IMR-90 (cell line): ENCODE measurements at regions not wholly inside any gene's neighbourhood (a gene's known extent, or its start where the extent isn't known, plus 50 kb on each side); places are given as distances from the start of the nearest gene placed in this dataset.

Experiments used
- ATAC-seq: fragments of 200-7000 bp; cut with Tn5 transposase; 2 replicates; pipeline ENCODE4 v1.9.1; 2020; ENCODE audit warnings: low read depth, mild to moderate bottlenecking, moderate library complexity
- BruUV-seq: library from RNA; stranded (reverse); fragments of 400-500 nt; replicated peaks from 2 replicates; lab custom pipeline; 2021; lab: Mats Ljungman, UMichigan
- CTCF ChIA-PET: fragments of 300-600 bp; formaldehyde crosslinking; extraction: SDS; loops from one replicate; lab custom pipeline; 2021; ENCODE audit warnings: antibody characterized with exemption; lab: Yijun Ruan, JAX
- POLR2A ChIA-PET: fragments of 300-600 bp; sonication (Branson Sonifier 250); formaldehyde crosslinking; loops from one replicate; lab custom pipeline; 2022; ENCODE audit warnings: antibody characterized with exemption; ENCODE audit not compliant: unreplicated experiment; lab: Charles Lee
- DNase-seq: peaks from one replicate; pipeline ENCODE4 v3.0.0; 2013
- H2AFZ ChIP-seq: replicated peaks from 2 replicates; pipeline ENCODE3; 2013; ENCODE audit warnings: low read length, mild to moderate bottlenecking; ENCODE audit not compliant: poor library complexity
- H2AK5ac ChIP-seq: 2 replicates; pipeline ENCODE4 v1.6.1; 2013; ENCODE audit warnings: low read depth, low read length, inconsistent platforms
- H2AK9ac ChIP-seq: replicated peaks from 2 replicates; pipeline ENCODE3; 2013; ENCODE audit warnings: mild to moderate bottlenecking, low read depth, low read length, moderate library complexity; ENCODE audit not compliant: poor library complexity
- H2BK120ac ChIP-seq: 2 replicates; pipeline ENCODE4 v1.6.1; 2013; ENCODE audit warnings: low read depth, low read length, inconsistent platforms
- H2BK15ac ChIP-seq: 3 replicates; pipeline ENCODE4 v1.6.1; 2013; ENCODE audit warnings: low read depth, low read length, inconsistent platforms
- H2BK20ac ChIP-seq: 2 replicates; pipeline ENCODE4 v1.6.1; 2013; ENCODE audit warnings: low read depth, mild to moderate bottlenecking, inconsistent platforms, low read length, moderate library complexity
- H2BK5ac ChIP-seq: 2 replicates; pipeline ENCODE4 v1.6.1; 2013; ENCODE audit warnings: mild to moderate bottlenecking, low read depth, low read length, inconsistent platforms; ENCODE audit not compliant: poor library complexity, severe bottlenecking
- H3K14ac ChIP-seq: replicated peaks from 2 replicates; pipeline ENCODE4 v1.6.1; 2013; ENCODE audit warnings: low read depth, low read length, inconsistent platforms
- H3K18ac ChIP-seq: 2 replicates; pipeline ENCODE4 v1.6.1; 2013; ENCODE audit warnings: low read depth, low read length, control low read depth
- H3K23ac ChIP-seq: 2 replicates; pipeline ENCODE4 v1.6.1; 2013; ENCODE audit warnings: low read depth, low read length, inconsistent platforms
- H3K27ac ChIP-seq: 2 replicates; pipeline ENCODE4 v1.5.1; 2013; ENCODE audit warnings: mild to moderate bottlenecking, control low read depth, low read length; ENCODE audit not compliant: insufficient read depth
- H3K27me3 ChIP-seq: 2 replicates; pipeline ENCODE4 v1.6.1; 2013; ENCODE audit warnings: low read length; ENCODE audit not compliant: control insufficient read depth, insufficient read depth
- H3K36me3 ChIP-seq: 2 replicates; pipeline ENCODE4 v1.6.1; 2013; ENCODE audit warnings: low read length, mixed read lengths; ENCODE audit not compliant: control insufficient read depth, insufficient read depth
- H3K4ac ChIP-seq: 2 replicates; pipeline ENCODE4 v1.6.1; 2013; ENCODE audit warnings: low read depth, low read length, inconsistent platforms
- H3K4me1 ChIP-seq: 2 replicates; pipeline ENCODE4 v1.6.1; 2013; ENCODE audit warnings: low read length, mixed read lengths; ENCODE audit not compliant: control insufficient read depth, insufficient read depth
- H3K4me2 ChIP-seq: 2 replicates; pipeline ENCODE4 v1.6.1; 2013; ENCODE audit warnings: low read depth, mild to moderate bottlenecking, control low read depth, low read length, moderate library complexity
- H3K4me3 ChIP-seq: 2 replicates; pipeline ENCODE4 v1.5.1; 2013; ENCODE audit warnings: low read depth, mild to moderate bottlenecking, control low read depth, low read length, moderate library complexity; ENCODE audit not compliant: insufficient read depth
- H3K56ac ChIP-seq: 2 replicates; pipeline ENCODE4 v1.6.1; 2013; ENCODE audit warnings: low read length, inconsistent platforms; ENCODE audit not compliant: insufficient read depth; ENCODE audit errors: extremely low read depth
- H3K79me1 ChIP-seq, 2 experiments: 2 replicates each; pipeline ENCODE4 v1.6.1; 2013; ENCODE audit warnings: low read length in 2 of 2, inconsistent platforms in 1 of 2, low read depth in 1 of 2
- H3K9ac ChIP-seq: 2 replicates; pipeline ENCODE4 v1.6.1; 2013; ENCODE audit warnings: low read depth, low read length, control low read depth
- H3K9me1 ChIP-seq: 2 replicates; pipeline ENCODE4 v1.6.1; 2013; ENCODE audit warnings: low read length, inconsistent platforms; ENCODE audit not compliant: insufficient read depth
- H3K9me3 ChIP-seq: 2 replicates; pipeline ENCODE4 v1.6.1; 2013; ENCODE audit warnings: low read length; ENCODE audit not compliant: control insufficient read depth, insufficient read depth
- H4K20me1 ChIP-seq: 2 replicates; pipeline ENCODE4 v1.6.1; 2013; ENCODE audit warnings: low read length, inconsistent platforms; ENCODE audit not compliant: insufficient read depth
- H4K5ac ChIP-seq: 2 replicates; pipeline ENCODE4 v1.6.1; 2013; ENCODE audit warnings: mild to moderate bottlenecking, low read depth, low read length, control low read depth
- H4K8ac ChIP-seq, 2 experiments: 2 replicates each; pipeline ENCODE4 v1.6.1; 2013; ENCODE audit warnings: low read depth in 2 of 2, low read length in 2 of 2, control low read depth in 1 of 2, inconsistent platforms in 1 of 2
- H4K91ac ChIP-seq: 2 replicates; pipeline ENCODE4 v1.6.1; 2013; ENCODE audit warnings: low read depth, low read length, inconsistent platforms; ENCODE audit not compliant: insufficient read depth
- CEBPB ChIP-seq: IDR thresholded peaks from 2 replicates; pipeline ENCODE4 v1.6.1; 2012; ENCODE audit warnings: low read depth, low read length, improper control_type of control experiment
- CHD1 ChIP-seq: IDR thresholded peaks from 2 replicates; pipeline ENCODE4 v1.6.1; 2012; ENCODE audit warnings: low read depth, low read length, improper control_type of control experiment
- CTCF ChIP-seq: conservative IDR thresholded peaks from 2 replicates; pipeline ENCODE4 v1.5.1; 2012; ENCODE audit warnings: mild to moderate bottlenecking, low read depth, low read length, improper control_type of control experiment
- ELK1 ChIP-seq: fragments of 150-350 bp; IDR thresholded peaks from 2 replicates; pipeline ENCODE4 v1.6.1; 2016; ENCODE audit warnings: low read depth, mild to moderate bottlenecking, low read length, moderate library complexity, borderline replicate concordance
- MAZ ChIP-seq: IDR thresholded peaks from 2 replicates; pipeline ENCODE4 v1.6.1; 2012; ENCODE audit warnings: low read depth, mild to moderate bottlenecking, low read length, improper control_type of control experiment, moderate library complexity, borderline replicate concordance
- NFE2L2 ChIP-seq: fragments of 150-350 bp; IDR thresholded peaks from 2 replicates; pipeline ENCODE4 v1.6.1; 2016; ENCODE audit warnings: low read depth, mild to moderate bottlenecking, low read length
- WGBS, 2 experiments: methylation state at CpG; one replicate each; pipeline versions ENCODE4 v1.1.5 to v1.1.7; 2013; ENCODE audit warnings: missing lambda C conversion rate in 2 of 2; ENCODE audit not compliant: insufficient read length in 1 of 2; ENCODE audit errors: extremely low coverage in 2 of 2; 5-methylcytosine and 5-hydroxymethylcytosine counted together
- dilution Hi-C: fragments of 300-500 bp; cut with HindIII; formaldehyde crosslinking; loops from one replicate; pipeline ENCODE4 v1.14.3; 2018; ENCODE audit warnings: low sequenced_read_pairs; ENCODE audit not compliant: unreplicated experiment
- in situ Hi-C: fragments of 300-500 bp; cut with MboI; formaldehyde crosslinking; loops from 3 replicates; pipeline ENCODE4 v1.14.3; 2019; ENCODE audit warnings: low sequenced_read_pairs, inconsistent platforms, mixed read lengths
- intact Hi-C: fragments of 100-400 bp; cut with micrococcal nuclease; formaldehyde crosslinking; loops from 2 replicates; pipeline ENCODE4 v1.10.0; 2022

GRCh38 chr6:141418076-141418475 is 714.6 kb upstream of the GJE1 start:
- no peak overlapping the region for H2AK9ac ChIP-seq
- H2BK120ac ChIP-seq: no peak overlapping the region
- no peak overlapping the region for H3K4me2 ChIP-seq
- no peak overlapping the region for H4K91ac ChIP-seq
- no peak overlapping the region for H3K14ac ChIP-seq
- H3K9ac ChIP-seq: no peak overlapping the region
- intact Hi-C loops (no loop called here), in situ Hi-C loops (no loop called here), dilution Hi-C loops (no loop called here)
- H2BK5ac ChIP-seq: no peak overlapping the region
- DNase-seq (no peak), ATAC-seq (no peak)
- ChIA-PET POLR2A (no interaction called here), CTCF (no interaction called here)
- no peak overlapping the region for H3K56ac ChIP-seq
- 0 out of 2 replicates have a peak, but pooled peaks cover 2% of the 10 kb centered on the region for H3K9me1 ChIP-seq
- no peak overlapping the region for H3K4ac ChIP-seq
- no peak overlapping the region for H2BK20ac ChIP-seq
- H3K18ac ChIP-seq: no peak overlapping the region
- H3K79me1 ChIP-seq: no peaks in the 10 kb centered on the region
- no peak overlapping the region for H3K23ac ChIP-seq
- H3K9me3 ChIP-seq: no peaks in the 10 kb centered on the region
- H3K4me1 ChIP-seq: no peaks in the 10 kb centered on the region; the same call in 1 of the 2 replicates
- H4K20me1 ChIP-seq: no peaks in the 10 kb centered on the region
- TF ChIP-seq CHD1 (no peak), MAZ (no peak), CTCF (no peak), CEBPB (no peak), ELK1 (no peak), NFE2L2 (no peak)
- no peaks in the 10 kb centered on the region for H3K27me3 ChIP-seq
- no peak overlapping the region for H3K4me3 ChIP-seq
- H3K36me3 ChIP-seq: no peaks in the 10 kb centered on the region
- BruUV-seq: no TSS peak
- no peak overlapping the region for H2AK5ac ChIP-seq
- no peak overlapping the region for H2BK15ac ChIP-seq
- H4K8ac ChIP-seq: no peak overlapping the region
- WGBS, 2 experiments: no CpG with 5 or more reads among the region's 7 CpGs
- H2AFZ ChIP-seq: no peak overlapping the region
- no peak overlapping the region for H4K5ac ChIP-seq
- H3K27ac ChIP-seq: no peak overlapping the region
